NCI-H2107 (cell line): ENCODE measurements at regions not wholly inside any gene's neighbourhood (a gene's known extent, or its start where the extent isn't known, plus 50 kb on each side); places are given as distances from the start of the nearest gene placed in this dataset.

Experiments
- DNase-seq: peaks from one replicate; lab custom pipeline; 2025; lab: John Stamatoyannopoulos, UW

DNA sequence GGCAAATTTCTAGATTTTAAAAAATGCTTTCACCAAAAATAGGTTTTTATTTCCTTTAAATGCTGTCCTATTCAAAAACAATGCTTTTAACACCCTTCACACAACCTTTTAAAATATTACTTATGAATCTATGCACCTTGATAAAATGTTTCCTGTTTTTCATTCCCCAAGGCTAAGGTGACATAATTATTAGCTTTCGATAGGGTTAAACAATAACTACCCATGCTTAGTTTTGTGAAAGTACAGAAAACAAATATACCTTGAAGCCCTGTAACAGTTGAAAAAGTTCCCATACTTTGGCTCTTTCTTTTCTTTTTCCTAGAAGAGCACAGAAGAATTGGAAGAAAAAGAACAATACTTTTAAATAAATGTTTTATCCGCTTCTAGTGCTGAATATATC is 54.9 kb upstream of the ITPRID2 start:
- DNase-seq: no peak

DNA sequence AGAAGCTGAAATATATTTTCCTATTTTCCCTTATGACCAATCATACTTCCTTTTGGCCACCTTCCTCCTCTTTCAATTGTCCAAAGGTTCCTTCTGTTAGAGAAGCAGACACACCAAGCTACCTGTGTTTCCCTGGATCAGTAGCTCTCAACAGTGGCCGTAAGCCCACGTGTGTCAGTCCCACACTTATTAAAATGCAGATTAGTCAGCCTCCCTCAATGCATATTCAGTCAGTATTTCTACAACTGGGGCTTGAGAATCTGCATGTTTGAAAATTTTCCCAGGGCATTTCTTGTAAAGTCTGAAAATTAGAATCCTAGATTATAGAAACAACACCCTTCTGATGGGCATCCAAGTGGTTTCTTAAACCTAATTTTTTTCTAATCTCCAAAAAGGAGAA is 54.0 kb upstream of the ITPRID2 start:
- DNase-seq: no peak

DNA sequence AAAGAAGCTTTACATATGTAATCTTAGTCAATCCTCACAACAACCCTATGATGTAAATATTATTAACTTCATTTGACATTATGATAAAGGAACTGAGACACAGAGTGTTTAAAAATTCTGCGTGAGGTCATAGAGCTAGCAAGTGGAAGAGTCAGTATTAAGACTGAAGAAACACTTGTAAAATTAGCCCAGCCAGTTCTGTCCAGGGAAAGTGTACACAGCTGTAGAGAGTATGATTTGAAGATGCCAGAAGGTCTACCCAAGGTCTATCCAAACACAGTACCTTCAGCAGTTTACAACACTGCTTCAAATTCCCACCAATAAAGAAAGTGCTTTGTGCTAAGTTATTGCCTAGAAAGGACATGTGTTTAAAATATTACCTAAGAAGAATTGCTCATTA is 51.7 kb upstream of the ITPRID2 start:
- DNase-seq: no peak

DNA sequence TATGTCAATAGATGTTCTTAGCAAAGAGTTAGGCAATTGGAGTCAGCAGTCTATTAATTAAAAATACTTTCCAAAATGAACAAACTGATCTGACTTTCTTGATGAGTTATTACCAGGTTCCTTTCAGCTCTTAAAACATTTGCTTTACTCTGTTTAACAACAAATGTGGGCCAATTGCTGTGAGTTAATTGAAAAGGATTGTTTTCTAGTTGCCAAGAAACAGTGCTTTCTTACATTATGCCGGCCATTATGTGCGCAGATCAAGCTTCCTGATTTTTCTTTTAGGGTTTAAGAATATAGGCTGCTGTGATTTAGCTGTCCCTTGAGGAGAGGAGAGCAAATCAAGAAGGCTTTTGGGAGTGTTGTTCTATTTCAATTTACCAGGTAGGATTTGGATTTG is 50.5 kb upstream of the ITPRID2 start:
- no peak for DNase-seq
